ENCODE measurements at regions not wholly inside any gene's neighbourhood (a gene's known extent, or its start where the extent isn't known, plus 50 kb on each side); places are given as distances from the start of the nearest gene placed in this dataset.

- no peak for TF ChIP-seq CTCF (conservative IDR thresholded peaks at IDR 0.05; ENCODE audit: low read depth, low read length)
- no peak for TF ChIP-seq EZH2 (IDR thresholded peaks at IDR 0.05; ENCODE audit: borderline replicate concordance, low read depth, low read length, poor library complexity, severe bottlenecking)
Observed at GRCh38 chr4:129248621-129249020, 152.7 kb downstream of the C4orf33 start.

Measured in A673 (cell line).